Ishikawa (cell line): ENCODE measurements at regions not wholly inside any gene's neighbourhood (a gene's known extent, or its start where the extent isn't known, plus 50 kb on each side); places are given as distances from the start of the nearest gene placed in this dataset.

ENCODE experiments used
- CEBPB ChIP-seq: IDR thresholded peaks from 2 replicates; pipeline ENCODE4 v1.6.1; 2012
- CREB1 ChIP-seq: IDR thresholded peaks from 2 replicates; pipeline ENCODE4 v1.6.1; 2012; ENCODE audit warnings: low read depth
- EP300 ChIP-seq: IDR thresholded peaks from 2 replicates; pipeline ENCODE4 v1.6.1; 2012; ENCODE audit warnings: borderline replicate concordance
- FOXM1 ChIP-seq: IDR thresholded peaks from 2 replicates; pipeline ENCODE4 v1.6.1; 2012; ENCODE audit warnings: low read depth, borderline replicate concordance
- MAX ChIP-seq: IDR thresholded peaks from 2 replicates; pipeline ENCODE4 v1.6.1; 2012
- NFIC ChIP-seq: IDR thresholded peaks from 2 replicates; pipeline ENCODE4 v1.6.1; 2012
- RAD21 ChIP-seq: IDR thresholded peaks from 2 replicates; pipeline ENCODE4 v1.6.1; 2012; ENCODE audit warnings: low read depth
- REST ChIP-seq: IDR thresholded peaks from 2 replicates; pipeline ENCODE4 v1.6.1; 2012; ENCODE audit warnings: low read depth, mild to moderate bottlenecking
- TAF1 ChIP-seq: IDR thresholded peaks from 2 replicates; pipeline ENCODE4 v1.6.1; 2012; ENCODE audit warnings: low read depth, mild to moderate bottlenecking
- TCF12 ChIP-seq: IDR thresholded peaks from 2 replicates; pipeline ENCODE4 v1.6.1; 2012; ENCODE audit warnings: low read depth
- YY1 ChIP-seq: IDR thresholded peaks from 2 replicates; pipeline ENCODE4 v1.6.1; 2012; ENCODE audit warnings: low read depth
- TF ChIP-seq, protein P1 (sequence below): IDR thresholded peaks from 2 replicates; pipeline ENCODE4 v1.6.1; 2012

DNA sequence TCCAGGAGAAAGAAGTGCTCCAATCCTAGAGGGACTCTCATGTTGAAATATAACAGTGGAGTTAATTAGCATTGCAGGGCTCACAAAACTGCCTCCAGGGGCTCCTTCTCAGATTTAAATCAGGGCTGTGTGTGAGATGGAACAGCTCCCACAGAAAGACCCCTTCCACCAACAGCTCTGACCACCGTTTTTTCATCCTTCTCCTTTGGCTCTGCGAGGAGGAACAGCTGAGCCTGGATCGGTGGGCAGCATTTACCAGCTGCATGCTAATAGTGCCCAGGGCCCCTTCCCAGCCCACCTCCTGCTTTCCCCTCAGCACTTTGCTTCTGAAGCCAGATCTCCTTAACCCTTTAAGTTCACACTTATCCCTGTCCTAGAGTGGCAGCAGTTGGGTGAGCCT lies 119.2 kb upstream of the UBE2E1 start:
- TF ChIP-seq YY1 (no peak), TCF12 (no peak), MAX (no peak), TAF1 (no peak), EP300 (no peak), CREB1 (no peak), REST (no peak), RAD21 (no peak), CEBPB (no peak), NFIC (no peak), FOXM1 (no peak)
- TF ChIP-seq, protein P1, sequence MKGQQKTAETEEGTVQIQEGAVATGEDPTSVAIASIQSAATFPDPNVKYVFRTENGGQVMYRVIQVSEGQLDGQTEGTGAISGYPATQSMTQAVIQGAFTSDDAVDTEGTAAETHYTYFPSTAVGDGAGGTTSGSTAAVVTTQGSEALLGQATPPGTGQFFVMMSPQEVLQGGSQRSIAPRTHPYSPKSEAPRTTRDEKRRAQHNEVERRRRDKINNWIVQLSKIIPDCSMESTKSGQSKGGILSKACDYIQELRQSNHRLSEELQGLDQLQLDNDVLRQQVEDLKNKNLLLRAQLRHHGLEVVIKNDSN = no peak
